ENCODE measurements at regions not wholly inside any gene's neighbourhood (a gene's known extent, or its start where the extent isn't known, plus 50 kb on each side); places are given as distances from the start of the nearest gene placed in this dataset.

DNA sequence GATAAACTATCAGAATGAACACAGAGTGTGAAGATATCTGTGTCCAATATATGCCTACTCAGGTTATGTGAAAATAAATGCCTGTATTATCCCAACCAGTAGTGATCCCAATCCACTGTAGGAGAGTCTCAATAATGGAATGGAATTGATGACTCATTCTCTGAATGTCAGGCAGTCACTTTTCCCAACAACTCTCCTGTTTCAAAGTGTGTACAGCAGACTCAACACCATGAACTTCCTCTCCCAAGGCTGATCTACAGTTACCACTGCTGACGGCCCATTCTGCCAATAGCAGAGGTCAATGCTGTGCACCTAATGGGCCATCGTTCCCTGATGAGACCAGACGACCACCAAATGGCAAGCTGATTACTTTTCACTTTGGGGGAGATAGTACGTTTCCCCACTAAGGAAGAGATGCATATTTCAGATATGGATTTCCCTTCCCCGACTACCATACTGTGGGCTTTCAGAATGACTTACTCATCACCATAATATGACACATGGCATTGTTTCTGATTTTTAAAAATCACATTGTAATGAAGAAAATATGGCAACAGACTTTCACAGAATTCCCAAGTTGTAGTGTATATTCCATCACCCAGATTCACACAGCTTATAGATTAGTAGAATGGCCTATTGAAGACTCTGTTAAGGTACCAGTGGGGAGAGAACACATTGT is 601.7 kb upstream of the VRK2 start:
- Mint-ChIP-seq H3K27ac (peak overlapping the region; percentile 40; the same call in 1 of the 2 replicates), H3K9me3 (no peaks in the 10 kb centered on the region), H3K27me3 (ENCODE audit: insufficient read depth) (peaks cover 14% of the 10 kb centered on the region), H3K4me1 (ENCODE audit: low read depth) (peaks cover 20% of the 10 kb centered on the region), H3K4me3 (peak overlapping the region; percentile 11; the same call in 1 of the 2 replicates), H3K36me3 (ENCODE audit: low read depth) (no peaks in the 10 kb centered on the region)
- TF ChIP-seq CTCF (IDR thresholded peaks at IDR 0.05) = no peak
- peak; percentile 10 for DNase-seq

- no peak overlapping the region for H3K27ac Mint-ChIP-seq
- H3K4me3 Mint-ChIP-seq = no peak overlapping the region
- no peaks in the 10 kb centered on the region for H3K36me3 Mint-ChIP-seq (ENCODE audit: low read depth)
- TF ChIP-seq CTCF (IDR thresholded peaks at IDR 0.05) = no peak
- H3K4me1 Mint-ChIP-seq (ENCODE audit: low read depth) = peaks cover 16% of the 10 kb centered on the region
- no peaks in the 10 kb centered on the region for H3K9me3 Mint-ChIP-seq
- peaks cover 11% of the 10 kb centered on the region for H3K27me3 Mint-ChIP-seq (ENCODE audit: insufficient read depth)
- no peak for DNase-seq
Measured at GRCh38 chr2:57448816-57449215, 597.8 kb upstream of the VRK2 start.

- TF ChIP-seq CTCF (IDR thresholded peaks at IDR 0.05) = no peak
- H3K36me3 Mint-ChIP-seq (ENCODE audit: low read depth) = no peaks in the 10 kb centered on the region
- DNase-seq = no peak
- H3K4me3 Mint-ChIP-seq = no peak overlapping the region
- peaks cover 3% of the 10 kb centered on the region for H3K4me1 Mint-ChIP-seq (ENCODE audit: low read depth)
- H3K27ac Mint-ChIP-seq = no peak overlapping the region
- no peaks in the 10 kb centered on the region for H3K9me3 Mint-ChIP-seq
- H3K27me3 Mint-ChIP-seq (ENCODE audit: insufficient read depth) = peaks cover 11% of the 10 kb centered on the region
Measured at GRCh38 chr2:57450170-57450569, 596.4 kb upstream of the VRK2 start.

GRCh38 chr2:57452634-57453033 is 594.0 kb upstream of the VRK2 start:
- Mint-ChIP-seq H3K27ac (no peak overlapping the region), H3K36me3 (ENCODE audit: low read depth) (no peaks in the 10 kb centered on the region), H3K27me3 (ENCODE audit: insufficient read depth) (peaks cover 12% of the 10 kb centered on the region), H3K9me3 (no peaks in the 10 kb centered on the region), H3K4me1 (ENCODE audit: low read depth) (no peaks in the 10 kb centered on the region), H3K4me3 (no peak overlapping the region)
- DNase-seq = no peak
- no peak for TF ChIP-seq CTCF (IDR thresholded peaks at IDR 0.05)

DNA sequence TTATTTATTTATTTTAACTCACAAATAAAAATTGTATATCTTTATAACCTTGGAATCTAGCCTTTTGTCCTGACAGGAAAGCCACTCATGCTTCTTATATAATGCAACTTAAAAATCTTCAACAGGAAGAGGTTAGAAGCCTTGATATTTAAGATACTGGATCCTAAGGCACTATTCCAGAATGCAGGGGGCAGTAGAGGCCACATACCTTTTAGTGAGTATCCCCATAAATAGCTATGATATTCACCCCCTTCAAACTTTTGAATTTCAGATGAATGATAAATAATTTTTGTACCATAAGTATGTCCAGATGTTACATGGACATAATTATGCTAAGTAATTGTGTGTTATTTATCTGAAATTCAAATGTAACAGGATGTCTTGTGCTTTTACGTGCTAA is 592.7 kb upstream of the VRK2 start:
- Mint-ChIP-seq H3K27me3 (ENCODE audit: insufficient read depth) (peaks cover 15% of the 10 kb centered on the region), H3K36me3 (ENCODE audit: low read depth) (no peaks in the 10 kb centered on the region), H3K4me3 (no peak overlapping the region), H3K27ac (no peak overlapping the region), H3K9me3 (no peaks in the 10 kb centered on the region), H3K4me1 (ENCODE audit: low read depth) (no peaks in the 10 kb centered on the region)
- DNase-seq = no peak
- no peak for TF ChIP-seq CTCF (IDR thresholded peaks at IDR 0.05)

All from HFFc6 (cell line).